Astrocyte (in vitro differentiated cells and primary cell): ENCODE measurements at regions not wholly inside any gene's neighbourhood (a gene's known extent, or its start where the extent isn't known, plus 50 kb on each side); places are given as distances from the start of the nearest gene placed in this dataset.

Experiments
- CTCF ChIP-seq: IDR thresholded peaks from 2 replicates; pipeline ENCODE4 v1.5.1; 2011; ENCODE audit warnings: low read depth, mild to moderate bottlenecking, inconsistent platforms, low read length, moderate library complexity; ENCODE audit not compliant: insufficient read depth
- EZH2 ChIP-seq: IDR thresholded peaks from 2 replicates; pipeline ENCODE4 v1.6.1; 2012; ENCODE audit warnings: mild to moderate bottlenecking, low read length, inconsistent platforms; ENCODE audit not compliant: insufficient read depth

GRCh38 chr10:106216085-106216484 lies 948.4 kb downstream of the SORCS1 start:
- TF ChIP-seq CTCF (no peak), EZH2 (no peak)
